Activated CD4-positive, alpha-beta T cell treated with anti-CD3 and anti-CD28 coated beads, Interleukin-2, amount 50 U/mL, for 1 hour (primary cell): ENCODE measurements at regions not wholly inside any gene's neighbourhood (a gene's known extent, or its start where the extent isn't known, plus 50 kb on each side); places are given as distances from the start of the nearest gene placed in this dataset.

ENCODE experiments used
- DNase-seq: peaks from one replicate; pipeline ENCODE4 v3.0.0-alpha.2; 2020

DNA sequence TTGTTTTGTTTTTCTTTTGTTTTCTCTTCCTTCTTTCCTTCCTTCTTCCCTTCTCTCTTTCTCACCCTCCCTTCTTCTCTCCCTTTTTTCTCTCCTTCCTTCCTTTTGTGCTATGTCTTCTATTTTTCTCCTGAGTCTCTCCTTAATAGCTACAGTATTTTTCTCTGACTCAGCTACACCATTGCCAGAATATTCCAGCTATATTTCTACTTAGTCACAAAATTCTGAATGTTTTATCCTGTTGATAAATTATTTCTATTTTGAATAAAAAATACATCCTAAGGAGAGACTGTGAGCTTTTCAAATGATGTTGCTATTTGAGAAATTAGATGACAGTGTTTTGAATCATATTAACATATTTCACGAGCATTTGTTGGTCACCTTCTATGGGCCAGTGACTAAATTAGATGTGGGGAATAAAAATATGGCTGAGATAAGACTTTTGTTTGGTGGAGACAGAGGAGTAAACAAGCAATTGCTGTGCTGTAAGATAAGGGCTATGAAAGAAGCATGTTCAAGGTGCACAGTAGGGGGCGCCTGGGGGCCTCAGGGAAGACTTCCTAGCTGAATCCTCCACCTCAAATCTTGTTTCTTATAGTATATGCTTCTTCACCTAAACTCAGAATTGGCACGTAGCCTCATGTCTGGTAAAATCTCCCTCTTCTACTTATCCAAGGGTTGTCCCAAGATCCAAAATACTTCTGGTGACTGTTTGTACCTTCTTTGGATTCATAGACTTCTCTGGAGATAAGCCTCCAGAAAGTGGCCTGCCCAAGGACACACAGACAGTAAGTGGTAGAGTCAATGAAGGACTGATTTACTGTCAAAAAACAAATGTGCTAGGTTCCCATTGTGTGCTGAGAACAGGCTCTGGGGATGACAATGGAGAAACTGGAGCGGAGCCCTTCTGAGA lies 115.5 kb upstream of the CREB5 start:
- DNase-seq: peak; percentile 47

DNA sequence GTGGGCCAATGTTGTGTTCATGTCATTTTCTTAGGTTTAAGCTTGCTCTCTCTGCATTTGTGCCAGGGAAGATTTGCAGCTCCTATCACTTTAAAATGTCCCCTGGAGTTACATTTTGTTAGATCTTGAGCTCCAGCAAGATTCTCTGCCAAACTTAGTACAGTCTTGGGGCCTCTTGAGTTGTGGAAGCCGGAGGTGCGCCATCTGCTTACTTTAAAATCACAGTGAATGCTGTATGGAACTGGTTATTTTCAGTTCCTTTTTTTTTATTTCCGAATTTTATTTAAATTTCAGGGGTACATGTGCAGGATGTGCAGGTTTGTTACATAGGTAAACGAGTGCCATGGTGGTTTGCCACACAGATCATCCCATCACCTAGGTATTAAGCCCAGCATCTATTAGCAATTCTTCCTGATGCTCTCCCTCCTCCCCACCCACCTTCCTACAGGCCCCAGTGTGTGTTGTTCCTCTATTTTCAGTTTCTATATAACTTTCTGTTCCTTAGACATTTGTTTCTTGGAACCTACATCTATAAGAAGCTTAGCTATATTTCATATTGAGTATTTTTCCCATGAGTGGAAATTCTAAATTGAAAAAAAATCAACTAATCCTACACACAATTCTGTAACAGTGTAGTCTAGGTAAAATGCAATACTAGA lies 114.4 kb upstream of the CREB5 start:
- DNase-seq: no peak

DNA sequence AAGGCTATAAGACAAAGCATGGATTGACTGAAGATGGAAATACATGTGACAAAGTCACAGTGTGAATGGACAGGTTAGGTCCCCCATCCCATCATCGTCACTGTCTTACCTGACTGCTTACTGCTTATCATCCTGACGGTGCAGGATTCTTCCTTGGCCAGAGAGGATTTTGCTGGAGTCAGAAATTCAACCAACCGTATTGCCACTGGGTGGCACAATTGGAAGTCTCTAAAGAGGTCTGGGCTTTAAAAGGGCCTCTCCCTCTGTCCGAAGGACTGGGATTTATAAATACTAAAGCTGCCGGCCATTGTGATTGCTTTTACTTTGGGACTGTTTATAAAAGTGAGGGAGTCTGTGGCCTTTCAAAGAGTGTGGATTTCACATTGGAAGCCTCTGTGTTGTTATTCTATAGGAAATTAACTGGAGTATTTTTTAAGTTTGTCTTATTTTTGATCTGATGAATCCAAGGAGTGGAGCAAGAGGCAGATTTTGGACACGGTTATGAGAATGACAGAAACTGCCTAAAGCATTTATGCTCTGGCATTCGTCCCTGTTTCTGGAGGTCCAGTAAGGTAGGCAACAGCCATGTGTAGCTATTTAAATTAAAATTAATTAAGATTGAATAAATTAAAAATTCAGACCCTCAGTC lies 113.3 kb upstream of the CREB5 start:
- DNase-seq: no peak

DNA sequence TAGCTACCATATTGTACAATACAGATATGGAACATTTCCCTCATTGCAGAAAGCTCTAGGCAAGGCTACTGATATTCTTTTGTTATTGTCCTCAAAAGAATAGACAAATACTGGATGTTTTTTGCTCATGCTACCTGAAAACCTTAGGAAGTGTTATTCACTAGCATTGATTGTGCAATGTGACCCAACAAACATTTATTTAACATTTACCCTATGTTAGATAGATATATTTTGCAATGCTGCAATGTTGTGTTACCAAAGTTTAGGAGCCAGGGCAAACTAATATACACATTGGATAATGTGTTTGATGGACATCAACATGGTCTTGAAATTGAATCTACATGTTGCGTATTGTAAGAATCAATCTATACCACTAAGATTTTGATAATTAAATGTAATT lies 112.8 kb upstream of the CREB5 start:
- DNase-seq: no peak

DNA sequence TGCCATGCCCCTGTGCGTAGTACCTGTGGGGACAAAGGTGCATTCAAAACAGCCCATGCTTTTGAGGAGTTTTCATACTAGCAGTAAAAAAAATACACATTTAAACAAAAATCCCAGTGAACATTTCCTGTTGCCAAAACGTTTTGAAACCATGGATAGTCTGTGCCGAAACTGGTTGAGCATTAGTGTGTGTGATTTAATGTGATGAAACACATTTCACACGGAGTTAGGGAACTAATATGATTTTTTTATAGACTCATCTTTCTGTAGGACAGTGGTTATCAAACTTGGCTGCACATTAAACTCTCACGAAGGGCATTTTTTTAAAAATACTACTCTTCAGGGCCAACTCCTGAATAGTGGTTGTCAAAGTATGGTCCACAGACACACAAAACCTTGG lies 111.8 kb upstream of the CREB5 start:
- DNase-seq: no peak

DNA sequence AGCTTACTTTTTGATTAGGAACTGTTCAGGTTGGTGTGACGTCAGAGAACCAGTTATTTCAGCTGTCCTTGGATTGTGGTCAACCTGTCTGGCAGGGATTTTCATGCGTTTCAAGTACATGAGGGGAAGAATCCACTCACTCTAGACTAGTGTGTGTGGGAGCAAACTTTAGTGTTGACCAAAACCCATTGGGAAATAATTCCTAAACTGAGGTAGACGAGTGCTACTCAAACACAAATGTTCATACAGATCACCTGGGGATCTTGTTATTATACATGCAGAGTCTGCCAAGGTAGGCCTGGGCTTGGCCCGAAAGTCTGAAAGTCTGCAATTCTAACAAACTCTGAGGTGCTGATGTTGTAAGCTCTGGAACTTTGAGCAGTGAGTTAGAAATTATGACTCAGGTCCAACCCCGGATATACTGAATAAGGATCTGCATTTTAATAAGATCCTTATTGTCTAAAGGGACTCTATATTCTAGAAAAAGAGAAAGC lies 111.1 kb upstream of the CREB5 start:
- no peak for DNase-seq

DNA sequence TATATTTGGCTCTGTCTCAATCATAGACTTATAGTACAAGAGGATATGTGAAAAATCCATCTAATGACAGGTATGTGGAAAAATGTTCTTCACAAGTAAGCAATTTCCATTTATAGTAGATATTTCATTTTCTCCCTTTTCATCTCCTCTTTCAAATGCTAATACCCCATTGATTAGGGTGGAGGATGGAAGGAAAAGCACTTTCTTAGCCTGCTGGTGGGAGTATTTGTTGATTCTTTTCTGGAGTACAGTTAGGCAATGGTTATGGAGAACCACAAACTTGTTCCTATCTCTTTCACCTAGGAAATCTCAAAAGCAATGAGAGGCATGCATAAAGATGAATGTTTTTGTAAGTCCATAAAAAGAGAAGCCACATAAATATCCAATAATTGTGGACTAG lies 108.0 kb upstream of the CREB5 start:
- no peak for DNase-seq

DNA sequence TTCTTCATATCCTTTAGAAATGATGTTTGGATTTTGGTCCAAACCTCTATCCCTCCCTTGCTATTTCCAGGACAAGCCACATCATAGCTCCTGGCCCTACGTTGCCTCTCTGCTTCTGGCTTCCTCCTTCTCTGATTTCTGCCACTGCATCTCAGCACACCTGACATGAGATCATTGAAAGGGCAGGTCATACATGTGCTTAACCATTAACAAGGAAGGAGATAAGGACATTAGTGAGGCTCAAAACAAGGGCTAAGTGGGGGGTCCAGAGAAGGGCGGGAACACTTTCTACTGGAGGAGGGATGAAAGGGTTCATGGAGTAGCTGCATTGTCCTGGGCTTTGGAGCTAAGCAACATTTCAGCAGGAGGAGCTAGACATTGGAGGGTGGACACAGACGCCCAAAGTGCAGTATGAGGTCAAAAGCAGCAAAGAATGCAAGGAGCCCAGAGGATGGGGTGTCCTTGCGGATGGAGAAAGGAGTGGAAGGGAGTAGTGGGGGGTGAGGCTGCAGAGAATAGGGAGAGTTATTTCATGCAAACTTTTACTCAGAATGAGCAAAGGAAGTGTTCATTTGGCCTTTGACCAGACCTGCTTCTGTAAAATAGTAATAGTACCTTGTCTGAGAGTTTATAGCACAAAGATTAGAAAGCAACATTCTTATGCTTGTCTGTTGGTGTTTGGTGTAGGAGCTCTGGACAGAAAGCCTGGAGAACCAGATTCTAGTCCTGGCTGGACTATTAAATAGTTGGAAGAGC lies 102.4 kb upstream of the CREB5 start:
- DNase-seq: no peak

DNA sequence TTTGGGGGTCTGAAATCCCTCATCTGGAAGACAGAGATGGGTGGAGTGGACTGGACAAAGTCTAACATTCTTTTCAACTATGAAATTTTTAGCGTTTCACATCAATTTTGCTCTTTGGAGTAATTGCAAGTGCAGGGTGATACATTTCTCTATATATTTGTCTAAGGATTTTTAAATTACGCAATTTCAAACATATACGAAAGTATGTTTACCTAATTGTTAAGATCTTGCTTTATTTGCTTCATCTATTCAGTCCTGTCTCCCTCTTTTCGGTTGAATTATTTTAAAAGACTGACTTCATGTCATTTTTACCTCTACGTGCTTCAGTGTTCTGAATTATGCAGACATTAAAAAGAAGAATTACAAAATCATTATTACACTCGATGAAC lies 101.9 kb upstream of the CREB5 start:
- DNase-seq: no peak

DNA sequence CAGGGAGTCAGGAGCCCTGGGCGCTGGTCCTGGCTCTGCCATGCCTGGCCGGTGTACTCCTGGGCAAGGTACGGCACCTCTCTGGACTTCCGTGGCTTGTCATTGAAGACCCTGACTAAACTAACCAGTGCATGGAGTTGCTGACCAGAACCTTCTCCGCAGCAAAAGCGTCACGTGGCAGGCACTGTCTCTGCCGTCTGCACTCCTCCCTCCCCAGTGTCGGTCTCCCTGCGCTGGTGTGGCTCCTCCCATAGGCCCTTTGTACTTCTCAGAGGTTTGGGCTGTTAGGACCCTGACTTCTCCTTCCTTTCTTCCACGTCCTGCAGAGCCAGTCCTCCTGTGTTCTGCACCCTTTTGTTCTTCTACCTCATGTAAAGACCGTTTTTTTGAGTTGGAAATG lies 100.6 kb upstream of the CREB5 start:
- no peak for DNase-seq

DNA sequence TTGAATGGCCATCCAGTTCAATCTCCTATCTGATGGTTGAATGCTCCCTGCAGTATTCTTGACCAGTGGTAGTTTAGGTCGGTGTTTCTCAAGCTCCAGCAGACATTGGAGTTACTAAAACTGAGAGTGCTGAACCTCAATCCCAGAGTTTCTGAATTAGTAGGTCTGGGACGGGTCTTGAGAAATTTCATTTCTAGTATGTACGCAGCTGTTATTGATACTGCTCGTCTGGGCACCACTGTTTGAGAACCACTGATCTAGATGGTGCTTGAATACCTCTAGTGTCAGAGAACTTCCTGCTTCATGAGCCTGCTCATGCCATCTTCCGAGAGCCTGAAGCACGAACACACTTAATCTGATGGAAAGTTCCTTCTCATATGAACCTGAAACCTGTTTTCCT lies 99.4 kb upstream of the CREB5 start:
- DNase-seq: no peak

DNA sequence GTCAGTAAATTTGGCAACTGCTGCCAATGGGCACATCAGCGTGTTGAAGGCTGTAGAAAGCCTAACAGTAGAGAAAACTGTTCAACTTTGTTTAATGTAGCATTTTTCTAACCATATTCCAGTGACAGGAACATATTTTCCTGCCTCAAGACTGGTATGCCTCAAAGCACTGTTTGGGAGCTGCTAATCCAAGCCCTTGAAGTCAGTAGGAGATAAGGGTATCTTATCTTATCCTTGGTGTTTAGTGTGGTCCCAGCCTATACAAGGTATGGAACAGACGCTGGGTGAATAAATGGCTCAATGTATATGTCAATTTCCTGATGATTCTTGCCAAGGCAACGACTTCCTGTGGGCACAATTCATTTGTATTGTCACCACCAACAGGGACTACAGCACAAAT lies 97.5 kb upstream of the CREB5 start:
- DNase-seq: no peak

DNA sequence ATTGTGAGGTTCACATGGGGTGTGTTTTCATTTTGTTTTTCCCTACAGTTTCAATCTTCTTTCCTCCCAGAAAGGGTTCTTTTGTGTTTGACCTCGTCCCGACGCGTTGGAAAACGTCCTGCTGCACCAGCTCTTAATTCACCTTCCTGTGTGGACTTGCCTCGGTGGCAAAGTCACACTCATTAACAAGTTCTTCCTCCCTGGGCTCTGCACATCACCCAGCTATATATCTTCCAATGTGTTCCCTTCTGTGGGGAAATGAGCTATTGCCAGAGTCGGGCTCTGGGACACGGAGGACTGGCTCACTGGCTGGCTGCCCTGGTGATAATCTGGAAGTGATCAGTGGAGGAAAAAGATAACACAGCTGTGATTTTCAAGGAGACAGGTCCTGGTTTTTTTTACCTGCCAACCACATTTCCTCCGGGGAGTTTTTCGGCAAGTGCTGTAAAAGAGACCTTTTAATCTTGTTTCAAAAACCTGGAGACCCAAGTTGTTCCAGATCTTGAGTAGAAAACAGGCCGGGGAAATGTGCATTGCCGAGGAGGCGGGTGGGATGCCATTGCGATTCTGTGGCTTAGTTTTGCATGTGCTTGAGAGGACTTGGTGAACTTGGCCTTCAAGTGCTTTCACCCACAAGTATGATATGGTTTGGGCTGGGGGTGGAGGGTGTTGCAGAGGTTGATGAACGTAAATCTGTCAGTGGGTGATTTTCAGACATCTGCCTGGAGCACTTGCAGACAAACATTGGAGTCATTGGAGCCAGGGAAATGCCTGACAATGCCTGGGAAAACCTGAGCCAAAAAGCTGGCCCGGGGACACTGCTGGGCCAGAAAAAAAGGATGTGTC lies 96.5 kb upstream of the CREB5 start:
- DNase-seq: no peak

DNA sequence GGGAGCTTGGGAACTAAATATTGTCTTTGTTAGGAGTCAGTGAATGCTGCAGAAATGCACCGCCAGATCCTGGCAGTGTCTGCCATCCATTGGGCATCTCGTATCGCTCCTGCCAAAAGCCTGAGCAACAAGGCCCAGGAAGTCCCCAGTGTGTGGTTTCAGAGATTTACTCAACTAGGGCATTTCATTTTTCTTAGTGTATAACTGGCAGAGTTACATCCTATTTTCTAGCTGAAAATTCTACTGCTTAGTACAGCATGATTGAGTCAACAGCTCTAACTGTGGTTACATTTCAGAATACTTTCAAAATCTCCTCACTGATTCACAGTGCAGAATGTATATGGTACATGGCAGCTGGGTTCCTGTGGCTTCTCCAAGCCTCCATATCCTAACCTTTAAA lies 95.8 kb upstream of the CREB5 start:
- no peak for DNase-seq

DNA sequence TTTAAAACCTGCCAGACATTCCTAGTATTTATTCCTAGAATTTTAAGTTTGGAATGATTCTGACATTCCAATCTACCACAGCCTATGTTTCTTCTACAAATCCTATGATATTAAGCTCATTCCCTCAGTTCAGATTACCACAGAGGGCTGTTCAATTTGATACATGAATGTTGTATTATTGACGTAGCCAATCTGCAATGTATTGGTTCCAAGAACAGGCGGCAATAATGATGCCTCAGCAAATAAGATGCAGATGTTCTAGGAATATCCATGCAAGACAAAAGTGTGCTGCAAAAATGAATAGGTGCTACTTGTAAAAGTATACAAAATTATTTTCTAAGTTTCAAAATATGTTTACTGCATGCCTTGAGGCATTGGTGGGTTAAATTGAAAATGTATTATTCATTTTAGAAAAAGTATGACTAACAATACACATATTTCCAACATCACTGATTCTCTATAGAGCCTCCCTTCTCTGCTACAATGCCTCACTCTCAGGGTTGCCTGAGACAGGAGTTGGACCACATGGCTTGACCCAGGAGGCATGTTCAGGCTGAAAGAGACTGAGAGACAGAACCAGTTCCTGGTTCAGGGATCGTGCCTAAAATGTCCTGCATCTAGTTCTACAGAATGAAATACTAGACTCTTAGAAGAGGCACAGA lies 94.1 kb upstream of the CREB5 start:
- DNase-seq: no peak

DNA sequence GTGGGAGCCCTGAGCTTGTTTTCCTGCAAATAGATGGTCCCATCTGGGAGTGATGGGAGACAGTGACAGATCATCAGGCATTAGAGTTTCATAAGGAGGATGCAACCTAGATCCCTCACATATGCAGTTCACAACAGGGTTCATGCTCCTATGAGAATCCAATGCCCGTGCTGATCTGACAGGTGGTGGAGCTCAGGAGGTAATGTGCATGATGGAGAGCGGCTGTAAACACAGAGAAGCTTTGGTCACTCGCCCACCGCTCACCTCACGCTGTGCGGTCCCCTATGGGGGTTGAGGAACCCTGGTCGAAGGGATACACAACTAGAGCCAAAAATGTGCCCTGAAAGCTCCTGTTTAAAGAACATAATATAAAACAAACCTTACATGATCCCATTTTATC lies 88.5 kb upstream of the CREB5 start:
- DNase-seq: no peak

DNA sequence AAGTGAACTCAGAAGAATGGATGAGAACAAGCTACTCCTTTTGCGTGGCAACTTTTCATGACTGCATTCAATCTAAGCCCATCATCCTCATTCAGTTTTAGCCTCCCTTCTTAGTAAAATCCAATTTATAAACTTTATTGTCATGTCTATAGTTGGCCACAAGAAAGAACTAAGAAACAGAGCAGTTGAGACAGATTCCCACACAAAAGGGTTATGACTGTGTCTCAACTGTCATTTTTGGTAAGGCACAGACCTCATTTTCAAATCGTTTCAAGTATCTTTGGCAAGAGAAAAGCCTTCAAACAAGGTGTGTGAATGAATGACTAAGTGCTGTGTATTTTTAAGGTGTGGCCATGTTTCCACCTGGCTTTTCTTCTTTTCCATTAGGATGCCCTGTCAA lies 84.2 kb upstream of the CREB5 start:
- DNase-seq: no peak

DNA sequence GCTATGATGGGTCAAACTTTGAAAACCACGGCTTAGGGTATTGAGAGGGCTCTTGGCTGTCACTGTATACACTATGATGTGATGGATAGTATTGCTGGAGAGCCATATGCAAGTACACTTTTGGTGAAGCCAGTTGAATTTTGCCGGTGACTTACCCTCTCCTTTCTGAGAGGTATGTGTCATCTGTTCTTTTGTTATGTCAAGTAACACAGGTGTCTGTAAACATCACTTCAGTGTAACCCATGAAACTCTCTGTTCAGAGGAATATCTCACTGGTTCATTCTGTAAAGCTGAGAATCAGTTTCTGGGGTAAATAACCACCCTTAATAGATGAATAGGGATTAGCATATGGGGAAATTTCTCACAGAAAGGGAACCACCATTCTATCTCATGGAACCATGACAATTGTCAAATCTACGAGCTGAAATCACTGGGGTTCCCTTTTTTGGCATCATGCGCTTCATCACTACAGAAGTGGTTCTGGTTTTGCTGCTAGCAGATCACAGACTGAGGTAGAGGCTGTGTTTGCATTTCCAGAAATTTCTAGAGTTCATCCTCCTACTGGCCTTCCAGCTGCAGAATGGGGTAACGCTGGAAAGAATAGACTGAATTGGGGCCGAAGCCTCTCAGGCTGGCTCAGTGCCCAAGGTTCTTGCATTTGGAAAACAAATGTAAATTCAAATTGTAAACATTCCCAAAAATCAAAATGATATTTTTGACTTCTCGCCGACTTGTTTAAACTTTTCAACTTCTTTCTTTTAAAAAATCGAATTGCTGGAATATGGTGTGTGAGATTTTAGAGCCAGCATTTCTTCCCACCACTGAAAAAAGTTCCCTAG lies 83.3 kb upstream of the CREB5 start:
- DNase-seq: no peak

DNA sequence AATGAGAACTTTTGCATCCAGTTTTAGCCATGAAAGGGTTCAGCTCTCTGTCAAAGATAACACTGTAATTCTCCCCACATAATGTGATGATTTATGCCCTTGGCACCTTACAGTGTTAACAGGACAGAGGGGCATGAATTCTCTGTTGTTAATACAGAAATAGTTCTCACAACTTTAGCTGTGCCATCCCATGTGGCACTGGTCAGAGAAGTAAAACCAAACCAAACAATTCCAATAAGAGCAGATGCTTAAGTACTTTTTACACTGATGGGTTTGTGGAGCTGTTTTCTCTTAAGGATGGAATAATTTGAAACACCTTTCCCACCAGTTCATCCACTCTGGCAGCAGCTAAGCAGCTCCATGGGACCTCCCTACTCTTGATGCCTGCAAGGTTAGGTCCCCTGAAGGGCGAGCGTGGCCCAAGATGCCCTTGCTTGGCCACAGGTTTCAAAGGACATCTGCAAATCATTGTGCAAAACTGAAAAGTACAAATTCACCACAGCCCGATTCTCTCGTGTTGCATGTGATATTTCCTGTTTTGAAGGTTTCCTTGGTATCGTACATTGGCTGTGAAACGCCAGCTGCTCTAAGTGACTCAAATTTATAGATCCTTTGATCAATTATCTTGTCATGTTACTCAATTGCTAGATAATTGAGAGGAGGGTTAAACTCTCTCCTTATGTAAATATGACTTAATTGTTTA lies 82.5 kb upstream of the CREB5 start:
- DNase-seq: no peak
